GM12878 (cell line): ENCODE measurements at regions not wholly inside any gene's neighbourhood (a gene's known extent, or its start where the extent isn't known, plus 50 kb on each side); places are given as distances from the start of the nearest gene placed in this dataset.

Experiments
- ATAC-seq: fragments of 200-7000 bp; cut with Tn5 transposase; 3 replicates; pipeline ENCODE4 v1.9.1; 2020; ENCODE audit warnings: mild to moderate bottlenecking, moderate library complexity
- BruUV-seq: library from RNA; stranded (reverse); fragments of 400-500 nt; replicated peaks from 2 replicates; lab custom pipeline; 2021; lab: Mats Ljungman, UMichigan
- CTCF ChIA-PET: fragments of 300-600 bp; sonication (Branson Sonifier 250); formaldehyde crosslinking; extraction: SDS; loops from one replicate; lab custom pipeline; 2021; ENCODE audit warnings: inconsistent platforms; lab: Yijun Ruan, JAX
- POLR2A ChIA-PET: fragments of 350-600 bp; formaldehyde crosslinking; extraction: SDS; loops from one replicate; lab custom pipeline; 2021; ENCODE audit warnings: inconsistent platforms; lab: Charles Lee
- RAD21 ChIA-PET: fragments of 300-600 bp; sonication (Branson Sonifier 250); formaldehyde crosslinking; loops from one replicate; lab custom pipeline; 2023; ENCODE audit warnings: antibody characterized with exemption; ENCODE audit not compliant: unreplicated experiment; lab: Charles Lee
- SMC1A ChIA-PET: fragments of 300-600 bp; sonication (Branson Sonifier 250); formaldehyde crosslinking; loops from one replicate; lab custom pipeline; 2023; ENCODE audit not compliant: unreplicated experiment, uncharacterized antibody; lab: Charles Lee
- DNase-seq: peaks from one replicate; pipeline ENCODE4 v3.0.0-alpha.2; 2011; ENCODE audit warnings: low read depth, low spot score
- FAIRE-seq: peaks from 3 replicates; lab custom pipeline; 2011; peaks lifted over from hg19 to GRCh38; lab: Jason Lieb, UNC
- H2AFZ ChIP-seq: 2 replicates; pipeline ENCODE4 v1.6.0; 2011; ENCODE audit warnings: low read depth, low read length, control low read depth; ENCODE audit not compliant: control insufficient read depth
- H3K27ac ChIP-seq: 2 replicates; pipeline ENCODE4 v1.5.1; 2011; ENCODE audit warnings: control low read depth; ENCODE audit not compliant: control insufficient read depth, insufficient read depth
- H3K27me3 ChIP-seq, 2 experiments: replicated peaks in 1 of 2; 2 replicates each; pipeline versions ENCODE4 v1.6.0 to v1.6.1; 2011; ENCODE audit warnings: low read length in 1 of 2; ENCODE audit not compliant: control insufficient read depth in 2 of 2, insufficient read depth in 2 of 2
- H3K36me3 ChIP-seq, 2 experiments: 2 replicates each; pipeline ENCODE4 v1.5.1; 2011; ENCODE audit warnings: low read length in 1 of 2; ENCODE audit not compliant: control insufficient read depth in 2 of 2, insufficient read depth in 2 of 2
- H3K4me1 ChIP-seq: 2 replicates; pipeline ENCODE4 v1.6.1; 2011; ENCODE audit warnings: mild to moderate bottlenecking, low read length, moderate library complexity, mixed read lengths; ENCODE audit not compliant: control insufficient read depth, insufficient read depth
- H3K4me2 ChIP-seq: 2 replicates; pipeline ENCODE4 v1.6.0; 2011; ENCODE audit warnings: control low read depth; ENCODE audit not compliant: control insufficient read depth, insufficient read depth
- H3K4me3 ChIP-seq: fragments of 200-600 bp; sonication (generic); 2 replicates; pipeline ENCODE4 v1.5.1; 2016
- H3K79me2 ChIP-seq: 2 replicates; pipeline ENCODE4 v1.6.0; 2011; ENCODE audit warnings: low read length; ENCODE audit not compliant: control insufficient read depth, insufficient read depth
- H3K9ac ChIP-seq: 2 replicates; pipeline ENCODE4 v1.8.0; 2011; ENCODE audit warnings: low read length, control low read depth, mixed read lengths; ENCODE audit not compliant: control insufficient read depth, insufficient read depth
- H3K9me3 ChIP-seq: replicated peaks from 3 replicates; pipeline ENCODE4 v1.5.1; 2011; ENCODE audit warnings: mild to moderate bottlenecking, low read length; ENCODE audit not compliant: control insufficient read depth, insufficient read depth
- H4K20me1 ChIP-seq: 2 replicates; pipeline ENCODE4 v1.6.0; 2011; ENCODE audit not compliant: control insufficient read depth, insufficient read depth
- BCL11A ChIP-seq: IDR thresholded peaks from 2 replicates; pipeline ENCODE4 v1.6.1; 2011; ENCODE audit warnings: low read depth, low read length
- CREB1 ChIP-seq: IDR thresholded peaks from 2 replicates; pipeline ENCODE4 v1.6.1; 2012; ENCODE audit warnings: low read depth, mild to moderate bottlenecking, inconsistent platforms
- DPF2 ChIP-seq: fragments of 450-650 bp; IDR thresholded peaks from 2 replicates; pipeline ENCODE4 v1.6.1; 2017; ENCODE audit warnings: mild to moderate bottlenecking
- IKZF2 ChIP-seq, 2 experiments: fragments of 450-650 bp; IDR thresholded peaks; 2 replicates each; pipeline ENCODE4 v1.6.1; 2017; ENCODE audit warnings: mild to moderate bottlenecking in 2 of 2, moderate library complexity in 2 of 2
- POLR2A ChIP-seq: IDR thresholded peaks from 2 replicates; pipeline ENCODE4 v1.6.1; 2011; ENCODE audit warnings: low read depth, mild to moderate bottlenecking, low read length
- POLR2AphosphoS5 ChIP-seq: IDR thresholded peaks from 2 replicates; pipeline ENCODE4 v1.6.1; 2011; ENCODE audit warnings: mild to moderate bottlenecking, low read length, inconsistent platforms
- SP1 ChIP-seq: IDR thresholded peaks from one replicate; pipeline ENCODE4 v1.6.1; 2011; ENCODE audit warnings: low read depth, low read length
- STAT1 ChIP-seq: fragments of 450-650 bp; conservative IDR thresholded peaks from 2 replicates; pipeline ENCODE4 v1.6.1; 2014; ENCODE audit warnings: antibody characterized with exemption, mild to moderate bottlenecking
- SUPT20H ChIP-seq: IDR thresholded peaks from 2 replicates; pipeline ENCODE4 v1.6.1; 2011; ENCODE audit warnings: low read depth, mild to moderate bottlenecking, low read length, moderate library complexity, borderline replicate concordance; ENCODE audit not compliant: control insufficient read depth
- TCF3 ChIP-seq: IDR thresholded peaks from 2 replicates; pipeline ENCODE4 v1.6.1; 2012; ENCODE audit warnings: low read depth, mild to moderate bottlenecking, low read length, borderline replicate concordance; ENCODE audit not compliant: insufficient read depth
- ZSCAN29 ChIP-seq: fragments of 450-650 bp; IDR thresholded peaks from 2 replicates; pipeline ENCODE4 v1.6.1; 2017; ENCODE audit warnings: mild to moderate bottlenecking, moderate library complexity
- WGBS: methylation state at CpG from one replicate; pipeline ENCODE4 v1.1.6; 2016; ENCODE audit warnings: low lambda C conversion rate; ENCODE audit not compliant: insufficient replicate concordance, insufficient coverage; ENCODE audit errors: missing lambda C conversion rate; 5-methylcytosine and 5-hydroxymethylcytosine counted together
- in situ Hi-C: fragments of 300-500 bp; cut with MboI; formaldehyde crosslinking; loops from 9 replicates; pipeline ENCODE4 v1.14.3; 2018; ENCODE audit warnings: mixed read lengths
- intact Hi-C: fragments of 100-400 bp; cut with micrococcal nuclease; formaldehyde crosslinking; loops from one replicate; pipeline ENCODE4 v1.14.2; 2022; ENCODE audit not compliant: unreplicated experiment
- TF ChIP-seq, protein P1 (sequence below): IDR thresholded peaks from 2 replicates; pipeline ENCODE4 v1.6.1; 2011; ENCODE audit warnings: borderline replicate concordance, low read depth, mild to moderate bottlenecking, moderate library complexity, low read length; ENCODE audit not compliant: insufficient read depth, poor library complexity, severe bottlenecking
- TF ChIP-seq, protein P2 (sequence below): IDR thresholded peaks from 2 replicates; pipeline ENCODE4 v1.6.1; 2012; ENCODE audit warnings: low read depth, low read length, improper control_type of control experiment

DNA sequence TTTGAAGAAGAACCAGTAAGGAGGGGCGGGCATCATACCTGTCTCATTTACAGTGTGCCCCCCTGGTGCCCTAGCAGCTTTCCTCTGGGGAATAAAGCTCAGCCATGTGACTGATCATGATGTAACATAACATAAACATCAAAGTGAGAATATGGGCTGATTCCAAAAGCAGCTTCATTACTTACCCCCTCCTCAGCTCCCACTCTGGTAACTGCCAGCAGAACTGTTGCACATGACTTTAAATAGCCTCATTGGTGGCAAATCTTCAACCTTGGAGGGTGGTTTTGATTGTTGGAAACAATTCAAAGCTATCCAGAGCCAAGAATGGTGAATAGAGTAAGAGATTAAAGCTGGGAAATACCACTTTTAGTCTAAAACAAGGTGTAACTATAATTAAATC, 384.6 kb downstream of the BUD13 start:
- Histone ChIP-seq H3K27me3 (peaks cover 0 to 1% of the 10 kb centered on the region in 2 experiments; a peak in 1 of 4 replicates), H3K9me3 (no peaks in the 10 kb centered on the region), H4K20me1 (no peaks in the 10 kb centered on the region), H3K4me2 (no peak overlapping the region), H3K79me2 (no peaks in the 10 kb centered on the region), H3K36me3 (no peaks in the 10 kb centered on the region), H3K27ac (no peak overlapping the region), H3K4me1 (no peaks in the 10 kb centered on the region), H2AFZ (no peak overlapping the region), H3K9ac (no peak overlapping the region)
- ChIA-PET CTCF (interaction anchor here (0.5 to 1.3 kb wide), 2 partner anchors 10 to 1503 kb away, joined by 3 to 4 read pairs; no protein-coding TSS in a partner anchor), POLR2A (no interaction called here), SMC1A (no interaction called here), RAD21 (no interaction called here)
- 6% methylated on average over 1 of the region's 1 CpG for WGBS
- in situ Hi-C loops: no loop called here
- DNase-seq (no peak), ATAC-seq (no peak), FAIRE-seq (no peak)
- TF ChIP-seq ZSCAN29 (no peak), BCL11A (no peak), POLR2AphosphoS5 (no peak), POLR2A (no peak), STAT1 (no peak), SP1 (no peak), CREB1 (no peak), SUPT20H (no peak), TCF3 (no peak), IKZF2 (IDR thresholded peaks at IDR 0.05) (no peak), DPF2 (no peak)
- TF ChIP-seq, protein P1, sequence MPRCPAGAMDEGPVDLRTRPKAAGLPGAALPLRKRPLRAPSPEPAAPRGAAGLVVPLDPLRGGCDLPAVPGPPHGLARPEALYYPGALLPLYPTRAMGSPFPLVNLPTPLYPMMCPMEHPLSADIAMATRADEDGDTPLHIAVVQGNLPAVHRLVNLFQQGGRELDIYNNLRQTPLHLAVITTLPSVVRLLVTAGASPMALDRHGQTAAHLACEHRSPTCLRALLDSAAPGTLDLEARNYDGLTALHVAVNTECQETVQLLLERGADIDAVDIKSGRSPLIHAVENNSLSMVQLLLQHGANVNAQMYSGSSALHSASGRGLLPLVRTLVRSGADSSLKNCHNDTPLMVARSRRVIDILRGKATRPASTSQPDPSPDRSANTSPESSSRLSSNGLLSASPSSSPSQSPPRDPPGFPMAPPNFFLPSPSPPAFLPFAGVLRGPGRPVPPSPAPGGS: no peak
- TF ChIP-seq, protein P2, sequence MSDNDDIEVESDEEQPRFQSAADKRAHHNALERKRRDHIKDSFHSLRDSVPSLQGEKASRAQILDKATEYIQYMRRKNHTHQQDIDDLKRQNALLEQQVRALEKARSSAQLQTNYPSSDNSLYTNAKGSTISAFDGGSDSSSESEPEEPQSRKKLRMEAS: no peak
- TF ChIP-seq, all 136 proteins: peak for 0
- H3K4me3 ChIP-seq: no peak overlapping the region
- BruUV-seq: no TSS peak
- intact Hi-C loops: no loop called here
